22Rv1 (cell line): ENCODE measurements at regions not wholly inside any gene's neighbourhood (a gene's known extent, or its start where the extent isn't known, plus 50 kb on each side); places are given as distances from the start of the nearest gene placed in this dataset.
"Not testable (repeated sequence)": the region's sequence is repeated elsewhere in the genome, so short reads cannot be mapped to it uniquely, and the experiment has no call there.

Source experiments
- H3K27ac ChIP-seq: fragments of 450-650 bp; 2 replicates; pipeline ENCODE4 v1.5.1; 2017

- H3K27ac ChIP-seq: not testable (repeated sequence)
These were observed 586.3 kb upstream of the DEFB115 start for GRCh38 chr20:30671120-30671519.

GRCh38 chr20:30675988-30676564 lies 581.4 kb upstream of the DEFB115 start:
- not testable (repeated sequence) for H3K27ac ChIP-seq

- not testable (repeated sequence) for H3K27ac ChIP-seq
These were observed 575.2 kb upstream of the DEFB115 start for GRCh38 chr20:30682236-30682635.

- H3K27ac ChIP-seq: not testable (repeated sequence)
These were observed 544.6 kb upstream of the DEFB115 start for GRCh38 chr20:30712861-30713260.

GRCh38 chr20:30719415-30720199 lies 537.9 kb upstream of the DEFB115 start:
- H3K27ac ChIP-seq: not testable (repeated sequence)

- peak overlapping the region; percentile 63 for H3K27ac ChIP-seq
These were observed 534.0 kb upstream of the DEFB115 start for GRCh38 chr20:30723511-30723910.

- H3K27ac ChIP-seq: peak overlapping the region; percentile 63
These were observed 533.4 kb upstream of the DEFB115 start for GRCh38 chr20:30723934-30724687.

GRCh38 chr20:30724688-30725074 lies 532.8 kb upstream of the DEFB115 start:
- peak overlapping the region; percentile 63 for H3K27ac ChIP-seq

GRCh38 chr20:30725188-30725587 lies 532.3 kb upstream of the DEFB115 start:
- not testable (repeated sequence) for H3K27ac ChIP-seq

- not testable (repeated sequence) for H3K27ac ChIP-seq
These were observed 529.1 kb upstream of the DEFB115 start for GRCh38 chr20:30728271-30728885.
